Astrocyte of the cerebellum (primary cell): ENCODE measurements at regions not wholly inside any gene's neighbourhood (a gene's known extent, or its start where the extent isn't known, plus 50 kb on each side); places are given as distances from the start of the nearest gene placed in this dataset.

Experiments
- DNase-seq: peaks from one replicate; pipeline ENCODE4 v3.0.0-alpha.2; 2011; ENCODE audit warnings: low read depth
- H3K4me3 ChIP-seq: 2 replicates; pipeline ENCODE4 v1.5.1; 2011; ENCODE audit warnings: mild to moderate bottlenecking, low read depth, low read length, moderate library complexity
- in situ Hi-C: cut with HindIII; loops from 2 replicates; pipeline ENCODE4 v1.10.0; 2017; ENCODE audit warnings: low sequenced_read_pairs
- TF ChIP-seq, protein P1 (sequence below): IDR thresholded peaks from 2 replicates; pipeline ENCODE4 v1.5.1; 2012; ENCODE audit warnings: low read length, low read depth, moderate library complexity, mild to moderate bottlenecking; ENCODE audit errors: missing control alignments

DNA sequence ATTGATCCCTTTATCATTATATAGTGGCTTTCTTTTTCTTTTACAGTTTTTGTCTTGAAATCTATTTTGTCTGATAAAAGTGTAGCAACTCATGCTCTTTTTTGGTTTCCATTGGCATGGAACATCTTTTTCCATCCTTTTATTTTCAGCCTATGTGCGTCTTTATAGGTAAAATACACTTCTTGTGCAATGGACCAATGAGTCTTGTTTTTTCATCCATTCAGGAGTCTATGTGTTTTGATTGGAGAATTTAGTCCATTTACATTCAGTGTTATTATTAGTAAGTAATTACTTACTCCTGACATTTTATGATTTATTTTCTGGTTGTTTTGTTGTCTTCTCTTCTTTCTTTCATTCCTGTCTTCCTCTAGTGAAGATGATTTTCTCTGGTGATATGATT lies 66.4 kb upstream of the IL2 start:
- DNase-seq: no peak
- TF ChIP-seq, protein P1, sequence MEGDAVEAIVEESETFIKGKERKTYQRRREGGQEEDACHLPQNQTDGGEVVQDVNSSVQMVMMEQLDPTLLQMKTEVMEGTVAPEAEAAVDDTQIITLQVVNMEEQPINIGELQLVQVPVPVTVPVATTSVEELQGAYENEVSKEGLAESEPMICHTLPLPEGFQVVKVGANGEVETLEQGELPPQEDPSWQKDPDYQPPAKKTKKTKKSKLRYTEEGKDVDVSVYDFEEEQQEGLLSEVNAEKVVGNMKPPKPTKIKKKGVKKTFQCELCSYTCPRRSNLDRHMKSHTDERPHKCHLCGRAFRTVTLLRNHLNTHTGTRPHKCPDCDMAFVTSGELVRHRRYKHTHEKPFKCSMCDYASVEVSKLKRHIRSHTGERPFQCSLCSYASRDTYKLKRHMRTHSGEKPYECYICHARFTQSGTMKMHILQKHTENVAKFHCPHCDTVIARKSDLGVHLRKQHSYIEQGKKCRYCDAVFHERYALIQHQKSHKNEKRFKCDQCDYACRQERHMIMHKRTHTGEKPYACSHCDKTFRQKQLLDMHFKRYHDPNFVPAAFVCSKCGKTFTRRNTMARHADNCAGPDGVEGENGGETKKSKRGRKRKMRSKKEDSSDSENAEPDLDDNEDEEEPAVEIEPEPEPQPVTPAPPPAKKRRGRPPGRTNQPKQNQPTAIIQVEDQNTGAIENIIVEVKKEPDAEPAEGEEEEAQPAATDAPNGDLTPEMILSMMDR: no peak
- H3K4me3 ChIP-seq: no peak overlapping the region
- in situ Hi-C loops: no loop called here

DNA sequence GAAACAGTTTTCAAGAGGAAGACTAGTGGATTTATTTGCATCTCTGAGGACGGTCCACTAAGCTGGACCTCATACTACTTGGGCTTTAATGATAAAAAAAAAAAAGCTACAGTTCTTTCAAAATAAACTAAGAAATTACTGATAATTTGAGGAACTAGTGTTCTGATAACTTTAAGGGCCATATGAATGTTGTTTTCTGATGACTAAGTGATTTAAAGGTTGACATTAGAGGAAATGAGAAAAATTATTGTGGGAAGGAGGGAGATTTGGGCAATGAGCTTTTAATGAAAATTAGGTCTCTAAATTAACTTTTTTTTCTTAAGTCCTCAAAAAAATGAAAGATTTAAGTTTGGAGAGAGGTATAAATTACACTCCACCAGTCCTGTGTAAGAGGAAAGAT lies 60.8 kb upstream of the IL2 start:
- in situ Hi-C loops: no loop called here
- no peak for DNase-seq
- TF ChIP-seq, protein P1: no peak

DNA sequence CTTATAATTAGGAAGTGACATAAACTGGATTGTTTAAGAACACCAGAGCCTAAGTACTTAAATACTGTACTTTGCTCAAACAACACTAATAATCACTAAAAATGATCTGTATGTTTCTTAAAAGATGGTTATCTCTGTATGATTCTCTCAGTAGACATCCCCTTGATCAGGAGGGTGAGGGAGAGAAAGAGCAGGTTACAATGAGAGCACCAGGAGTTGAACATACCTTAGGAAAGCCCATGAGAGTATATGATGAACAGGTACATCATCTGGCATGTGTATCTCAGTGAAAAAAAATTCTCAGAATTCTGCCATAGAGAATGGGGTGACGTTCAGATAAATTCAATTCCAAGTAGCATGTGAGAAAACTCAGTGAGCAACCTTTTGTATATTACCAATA lies 59.9 kb upstream of the IL2 start:
- no peak overlapping the region for H3K4me3 ChIP-seq
- TF ChIP-seq, protein P1: no peak
- no peak for DNase-seq
- in situ Hi-C loops: no loop called here

More for the DNA sequence above, 60.8 kb upstream of the IL2 start:
- H3K4me3 ChIP-seq: no peak overlapping the region

DNA sequence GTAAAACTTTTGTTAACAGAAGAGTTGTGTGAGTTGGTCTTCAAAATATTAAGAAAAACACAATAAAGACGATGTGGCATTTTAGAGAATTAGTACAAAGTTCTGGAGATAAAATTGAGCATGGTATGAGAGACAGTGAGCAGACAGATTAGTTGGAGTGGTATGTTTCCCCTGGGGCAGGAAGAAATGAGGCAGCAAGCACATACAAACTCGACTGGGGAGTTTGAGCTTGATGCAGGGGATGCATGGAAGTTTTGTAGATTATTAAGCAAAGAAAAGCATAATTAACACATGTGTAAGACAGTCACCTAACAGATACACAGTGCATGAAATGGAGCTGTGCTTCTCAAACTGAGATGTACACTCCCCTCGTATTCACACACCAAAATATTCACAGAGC lies 58.1 kb upstream of the IL2 start:
- no peak for DNase-seq
- in situ Hi-C loops: no loop called here
- no peak overlapping the region for H3K4me3 ChIP-seq
- TF ChIP-seq, protein P1: no peak

DNA sequence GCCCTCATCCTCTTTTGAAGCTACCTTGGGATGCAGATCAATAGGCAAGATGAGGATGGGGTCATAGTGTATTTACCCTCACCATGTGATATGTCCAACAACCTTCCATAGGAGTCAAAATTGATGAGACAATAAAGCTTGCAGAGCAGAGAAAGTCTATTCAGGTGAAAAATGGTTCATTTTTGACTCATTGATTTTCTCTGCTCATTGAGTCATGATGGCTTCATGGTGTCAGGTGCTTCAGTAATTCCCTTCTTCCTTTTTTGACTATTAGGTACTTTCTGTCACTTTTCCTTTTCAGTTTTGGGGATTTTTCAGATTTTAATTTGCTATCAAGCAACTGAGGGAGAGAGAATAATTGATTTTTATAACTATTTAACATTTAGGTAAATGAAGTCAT lies 55.9 kb upstream of the IL2 start:
- DNase-seq: no peak
- TF ChIP-seq, protein P1: no peak
- in situ Hi-C loops: no loop called here
- no peak overlapping the region for H3K4me3 ChIP-seq

DNA sequence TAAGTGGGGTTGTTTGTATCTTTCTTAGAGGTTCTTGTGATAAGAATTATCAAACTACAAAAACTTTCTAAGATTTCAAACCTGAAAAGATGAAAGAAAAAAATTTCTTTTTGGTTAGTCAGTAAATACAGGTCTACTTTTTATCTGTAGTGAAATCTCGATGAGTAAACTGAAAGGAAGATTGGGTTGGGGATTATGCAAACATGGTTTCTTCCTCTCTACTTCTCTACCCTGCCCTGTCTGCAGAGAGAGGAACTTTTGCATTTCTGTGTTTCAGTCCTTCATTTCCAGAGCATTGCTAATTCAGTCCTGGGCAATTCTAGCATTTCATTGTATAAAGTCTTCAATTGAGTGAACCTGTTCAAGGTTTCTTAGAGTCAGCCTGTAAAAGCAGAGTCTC lies 51.6 kb upstream of the IL2 start:
- in situ Hi-C loops: no loop called here
- DNase-seq: no peak
- H3K4me3 ChIP-seq: no peak overlapping the region
- TF ChIP-seq, protein P1: no peak
